ENCODE measurements at regions not wholly inside any gene's neighbourhood (a gene's known extent, or its start where the extent isn't known, plus 50 kb on each side); places are given as distances from the start of the nearest gene placed in this dataset.

DNA sequence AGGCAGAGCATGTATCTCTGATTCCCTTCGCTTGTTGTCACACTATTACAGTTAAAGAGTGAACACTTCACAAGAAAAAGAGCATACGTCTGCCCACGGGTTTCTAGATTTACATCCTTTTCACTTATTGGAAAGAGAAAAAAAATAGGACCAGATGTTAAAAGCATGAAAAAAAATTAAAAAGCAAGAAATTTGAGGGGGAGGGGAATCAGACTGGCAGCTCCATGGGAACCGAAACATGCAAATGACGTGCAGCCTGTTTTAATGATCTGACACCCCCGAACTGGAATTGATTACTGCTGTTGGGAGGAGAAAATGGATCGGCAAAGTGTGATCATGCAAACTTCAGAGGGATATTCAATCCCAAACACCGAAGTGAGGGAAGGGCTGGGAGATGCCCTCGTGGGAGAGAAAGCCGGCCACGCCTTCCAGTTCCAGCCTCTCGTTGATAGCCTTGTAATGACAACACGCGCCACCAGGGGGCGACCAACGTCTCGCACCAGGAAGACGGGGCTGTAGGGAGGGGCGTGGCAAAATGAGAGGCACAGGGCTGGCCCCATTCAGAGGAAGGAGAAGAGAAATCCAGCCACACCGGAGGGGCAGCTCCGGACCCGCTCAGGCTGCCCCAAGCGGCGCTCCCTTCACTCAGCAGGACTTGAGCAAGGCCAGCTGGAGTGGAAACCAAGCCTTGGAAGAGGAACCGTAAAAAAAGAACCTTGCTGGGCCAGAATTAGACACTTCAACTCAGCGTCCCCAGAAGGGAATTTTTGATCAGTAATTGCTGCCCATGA lies 53.8 kb upstream of the SYT13 start:
- TF ChIP-seq, protein P1, sequence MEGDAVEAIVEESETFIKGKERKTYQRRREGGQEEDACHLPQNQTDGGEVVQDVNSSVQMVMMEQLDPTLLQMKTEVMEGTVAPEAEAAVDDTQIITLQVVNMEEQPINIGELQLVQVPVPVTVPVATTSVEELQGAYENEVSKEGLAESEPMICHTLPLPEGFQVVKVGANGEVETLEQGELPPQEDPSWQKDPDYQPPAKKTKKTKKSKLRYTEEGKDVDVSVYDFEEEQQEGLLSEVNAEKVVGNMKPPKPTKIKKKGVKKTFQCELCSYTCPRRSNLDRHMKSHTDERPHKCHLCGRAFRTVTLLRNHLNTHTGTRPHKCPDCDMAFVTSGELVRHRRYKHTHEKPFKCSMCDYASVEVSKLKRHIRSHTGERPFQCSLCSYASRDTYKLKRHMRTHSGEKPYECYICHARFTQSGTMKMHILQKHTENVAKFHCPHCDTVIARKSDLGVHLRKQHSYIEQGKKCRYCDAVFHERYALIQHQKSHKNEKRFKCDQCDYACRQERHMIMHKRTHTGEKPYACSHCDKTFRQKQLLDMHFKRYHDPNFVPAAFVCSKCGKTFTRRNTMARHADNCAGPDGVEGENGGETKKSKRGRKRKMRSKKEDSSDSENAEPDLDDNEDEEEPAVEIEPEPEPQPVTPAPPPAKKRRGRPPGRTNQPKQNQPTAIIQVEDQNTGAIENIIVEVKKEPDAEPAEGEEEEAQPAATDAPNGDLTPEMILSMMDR (IDR thresholded peaks at IDR 0.05 in 4 of 5, conservative IDR thresholded peaks at IDR 0.05 in 1 of 5): peak; percentile 86 to 90 (median 87)
- TF ChIP-seq POLR2A (IDR thresholded peaks at IDR 0.05): no peak
